IMR-90 (cell line): ENCODE measurements at regions not wholly inside any gene's neighbourhood (a gene's known extent, or its start where the extent isn't known, plus 50 kb on each side); places are given as distances from the start of the nearest gene placed in this dataset.

Experiments used
- ATAC-seq: fragments of 200-7000 bp; cut with Tn5 transposase; 2 replicates; pipeline ENCODE4 v1.9.1; 2020; ENCODE audit warnings: low read depth, mild to moderate bottlenecking, moderate library complexity
- BruUV-seq: library from RNA; stranded (reverse); fragments of 400-500 nt; replicated peaks from 2 replicates; lab custom pipeline; 2021; lab: Mats Ljungman, UMichigan
- CTCF ChIA-PET: fragments of 300-600 bp; formaldehyde crosslinking; extraction: SDS; loops from one replicate; lab custom pipeline; 2021; ENCODE audit warnings: antibody characterized with exemption; lab: Yijun Ruan, JAX
- POLR2A ChIA-PET: fragments of 300-600 bp; sonication (Branson Sonifier 250); formaldehyde crosslinking; loops from one replicate; lab custom pipeline; 2022; ENCODE audit warnings: antibody characterized with exemption; ENCODE audit not compliant: unreplicated experiment; lab: Charles Lee
- DNase-seq: peaks from one replicate; pipeline ENCODE4 v3.0.0; 2013
- H2AFZ ChIP-seq: replicated peaks from 2 replicates; pipeline ENCODE3; 2013; ENCODE audit warnings: low read length, mild to moderate bottlenecking; ENCODE audit not compliant: poor library complexity
- H2AK5ac ChIP-seq: 2 replicates; pipeline ENCODE4 v1.6.1; 2013; ENCODE audit warnings: low read depth, low read length, inconsistent platforms
- H2AK9ac ChIP-seq: replicated peaks from 2 replicates; pipeline ENCODE3; 2013; ENCODE audit warnings: mild to moderate bottlenecking, low read depth, low read length, moderate library complexity; ENCODE audit not compliant: poor library complexity
- H2BK120ac ChIP-seq: 2 replicates; pipeline ENCODE4 v1.6.1; 2013; ENCODE audit warnings: low read depth, low read length, inconsistent platforms
- H2BK15ac ChIP-seq: 3 replicates; pipeline ENCODE4 v1.6.1; 2013; ENCODE audit warnings: low read depth, low read length, inconsistent platforms
- H2BK20ac ChIP-seq: 2 replicates; pipeline ENCODE4 v1.6.1; 2013; ENCODE audit warnings: low read depth, mild to moderate bottlenecking, inconsistent platforms, low read length, moderate library complexity
- H2BK5ac ChIP-seq: 2 replicates; pipeline ENCODE4 v1.6.1; 2013; ENCODE audit warnings: mild to moderate bottlenecking, low read depth, low read length, inconsistent platforms; ENCODE audit not compliant: poor library complexity, severe bottlenecking
- H3K14ac ChIP-seq: replicated peaks from 2 replicates; pipeline ENCODE4 v1.6.1; 2013; ENCODE audit warnings: low read depth, low read length, inconsistent platforms
- H3K18ac ChIP-seq: 2 replicates; pipeline ENCODE4 v1.6.1; 2013; ENCODE audit warnings: low read depth, low read length, control low read depth
- H3K23ac ChIP-seq: 2 replicates; pipeline ENCODE4 v1.6.1; 2013; ENCODE audit warnings: low read depth, low read length, inconsistent platforms
- H3K27ac ChIP-seq: 2 replicates; pipeline ENCODE4 v1.5.1; 2013; ENCODE audit warnings: mild to moderate bottlenecking, control low read depth, low read length; ENCODE audit not compliant: insufficient read depth
- H3K27me3 ChIP-seq: 2 replicates; pipeline ENCODE4 v1.6.1; 2013; ENCODE audit warnings: low read length; ENCODE audit not compliant: control insufficient read depth, insufficient read depth
- H3K36me3 ChIP-seq: 2 replicates; pipeline ENCODE4 v1.6.1; 2013; ENCODE audit warnings: low read length, mixed read lengths; ENCODE audit not compliant: control insufficient read depth, insufficient read depth
- H3K4ac ChIP-seq: 2 replicates; pipeline ENCODE4 v1.6.1; 2013; ENCODE audit warnings: low read depth, low read length, inconsistent platforms
- H3K4me1 ChIP-seq: 2 replicates; pipeline ENCODE4 v1.6.1; 2013; ENCODE audit warnings: low read length, mixed read lengths; ENCODE audit not compliant: control insufficient read depth, insufficient read depth
- H3K4me2 ChIP-seq: 2 replicates; pipeline ENCODE4 v1.6.1; 2013; ENCODE audit warnings: low read depth, mild to moderate bottlenecking, control low read depth, low read length, moderate library complexity
- H3K4me3 ChIP-seq: 2 replicates; pipeline ENCODE4 v1.5.1; 2013; ENCODE audit warnings: low read depth, mild to moderate bottlenecking, control low read depth, low read length, moderate library complexity; ENCODE audit not compliant: insufficient read depth
- H3K56ac ChIP-seq: 2 replicates; pipeline ENCODE4 v1.6.1; 2013; ENCODE audit warnings: low read length, inconsistent platforms; ENCODE audit not compliant: insufficient read depth; ENCODE audit errors: extremely low read depth
- H3K79me1 ChIP-seq, 2 experiments: 2 replicates each; pipeline ENCODE4 v1.6.1; 2013; ENCODE audit warnings: low read length in 2 of 2, inconsistent platforms in 1 of 2, low read depth in 1 of 2
- H3K9ac ChIP-seq: 2 replicates; pipeline ENCODE4 v1.6.1; 2013; ENCODE audit warnings: low read depth, low read length, control low read depth
- H3K9me1 ChIP-seq: 2 replicates; pipeline ENCODE4 v1.6.1; 2013; ENCODE audit warnings: low read length, inconsistent platforms; ENCODE audit not compliant: insufficient read depth
- H3K9me3 ChIP-seq: 2 replicates; pipeline ENCODE4 v1.6.1; 2013; ENCODE audit warnings: low read length; ENCODE audit not compliant: control insufficient read depth, insufficient read depth
- H4K20me1 ChIP-seq: 2 replicates; pipeline ENCODE4 v1.6.1; 2013; ENCODE audit warnings: low read length, inconsistent platforms; ENCODE audit not compliant: insufficient read depth
- H4K5ac ChIP-seq: 2 replicates; pipeline ENCODE4 v1.6.1; 2013; ENCODE audit warnings: mild to moderate bottlenecking, low read depth, low read length, control low read depth
- H4K8ac ChIP-seq, 2 experiments: 2 replicates each; pipeline ENCODE4 v1.6.1; 2013; ENCODE audit warnings: low read depth in 2 of 2, low read length in 2 of 2, control low read depth in 1 of 2, inconsistent platforms in 1 of 2
- H4K91ac ChIP-seq: 2 replicates; pipeline ENCODE4 v1.6.1; 2013; ENCODE audit warnings: low read depth, low read length, inconsistent platforms; ENCODE audit not compliant: insufficient read depth
- CEBPB ChIP-seq: IDR thresholded peaks from 2 replicates; pipeline ENCODE4 v1.6.1; 2012; ENCODE audit warnings: low read depth, low read length, improper control_type of control experiment
- FOS ChIP-seq: fragments of 150-350 bp; IDR thresholded peaks from 2 replicates; pipeline ENCODE4 v1.6.1; 2016; ENCODE audit warnings: low read depth, low read length
- MAFK ChIP-seq: IDR thresholded peaks from 2 replicates; pipeline ENCODE4 v1.6.1; 2012; ENCODE audit warnings: low read depth, low read length, improper control_type of control experiment
- MXI1 ChIP-seq: IDR thresholded peaks from 2 replicates; pipeline ENCODE4 v1.6.1; 2012; ENCODE audit warnings: low read depth, mild to moderate bottlenecking, low read length, moderate library complexity, borderline replicate concordance
- RAD21 ChIP-seq: IDR thresholded peaks from 2 replicates; pipeline ENCODE4 v1.6.1; 2012; ENCODE audit warnings: low read length, improper control_type of control experiment
- WGBS, 2 experiments: methylation state at CpG; one replicate each; pipeline versions ENCODE4 v1.1.5 to v1.1.7; 2013; ENCODE audit warnings: missing lambda C conversion rate in 2 of 2; ENCODE audit not compliant: insufficient read length in 1 of 2; ENCODE audit errors: extremely low coverage in 2 of 2; 5-methylcytosine and 5-hydroxymethylcytosine counted together
- dilution Hi-C: fragments of 300-500 bp; cut with HindIII; formaldehyde crosslinking; loops from one replicate; pipeline ENCODE4 v1.14.3; 2018; ENCODE audit warnings: low sequenced_read_pairs; ENCODE audit not compliant: unreplicated experiment
- in situ Hi-C: fragments of 300-500 bp; cut with MboI; formaldehyde crosslinking; loops from 3 replicates; pipeline ENCODE4 v1.14.3; 2019; ENCODE audit warnings: low sequenced_read_pairs, inconsistent platforms, mixed read lengths
- intact Hi-C: fragments of 100-400 bp; cut with micrococcal nuclease; formaldehyde crosslinking; loops from 2 replicates; pipeline ENCODE4 v1.10.0; 2022

- Histone ChIP-seq H3K27ac (no peak overlapping the region), H3K18ac (no peak overlapping the region), H4K20me1 (no peaks in the 10 kb centered on the region), H3K27me3 (peaks cover 58% of the 10 kb centered on the region), H2AFZ (no peak overlapping the region), H3K4ac (no peak overlapping the region), H3K9me3 (no peaks in the 10 kb centered on the region; the same call in 1 of the 2 replicates), H2AK9ac (no peak overlapping the region), H2AK5ac (no peak overlapping the region), H3K36me3 (no peaks in the 10 kb centered on the region), H4K91ac (no peak overlapping the region), H4K5ac (no peak overlapping the region), H4K8ac (no peak overlapping the region), H3K9me1 (no peaks in the 10 kb centered on the region; the same call in 1 of the 2 replicates), H3K23ac (no peak overlapping the region), H3K56ac (no peak overlapping the region), H2BK20ac (no peak overlapping the region), H3K4me1 (no peaks in the 10 kb centered on the region), H2BK5ac (no peak overlapping the region), H2BK15ac (no peak overlapping the region), H2BK120ac (no peak overlapping the region), H3K79me1 (no peaks in the 10 kb centered on the region), H3K4me2 (no peak overlapping the region), H3K4me3 (no peak overlapping the region), H3K14ac (no peak overlapping the region), H3K9ac (no peak overlapping the region)
- TF ChIP-seq FOS (no peak), MXI1 (no peak), CEBPB (no peak), MAFK (peak; percentile 54), RAD21 (no peak)
- ATAC-seq (no peak), DNase-seq (no peak)
- WGBS, 2 experiments: 29% methylated on average over 2 of the region's 3 CpGs; no CpG with 5 or more reads in 1 of the 2 experiments
- intact Hi-C loops (no loop called here), in situ Hi-C loops (no loop called here), dilution Hi-C loops (no loop called here)
- POLR2A ChIA-PET: no interaction called here
- no TSS peak for BruUV-seq
- CTCF ChIA-PET: no interaction called here
Measured at GRCh38 chr11:32013603-32014002, 77.3 kb upstream of the RCN1 start.
